ENCODE measurements at regions not wholly inside any gene's neighbourhood (a gene's known extent, or its start where the extent isn't known, plus 50 kb on each side); places are given as distances from the start of the nearest gene placed in this dataset.
"Not testable (repeated sequence)": the region's sequence is repeated elsewhere in the genome, so short reads cannot be mapped to it uniquely, and the experiment has no call there.

DNA sequence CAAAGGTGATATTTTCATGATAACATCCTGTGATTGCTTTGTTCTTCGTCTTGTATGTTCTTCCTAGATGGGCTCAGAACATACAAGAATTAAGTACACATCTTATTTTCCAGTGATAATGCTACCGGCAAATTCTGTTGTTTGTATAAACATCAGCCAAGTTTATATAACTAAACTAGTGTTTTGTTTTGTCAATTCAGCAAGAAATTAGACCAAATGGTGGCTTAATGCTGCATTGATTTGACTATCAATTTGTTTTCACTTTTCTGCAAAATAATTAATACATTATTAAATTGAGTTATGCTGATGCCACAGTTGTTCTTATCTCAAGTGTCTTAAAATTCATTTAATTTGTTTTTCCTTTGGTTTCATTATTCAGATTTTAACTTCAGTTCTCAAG is 177.7 kb downstream of the OR4F29 start:
- DNase-seq (ENCODE audit: low read depth), result not testable (repeated sequence)

DNA sequence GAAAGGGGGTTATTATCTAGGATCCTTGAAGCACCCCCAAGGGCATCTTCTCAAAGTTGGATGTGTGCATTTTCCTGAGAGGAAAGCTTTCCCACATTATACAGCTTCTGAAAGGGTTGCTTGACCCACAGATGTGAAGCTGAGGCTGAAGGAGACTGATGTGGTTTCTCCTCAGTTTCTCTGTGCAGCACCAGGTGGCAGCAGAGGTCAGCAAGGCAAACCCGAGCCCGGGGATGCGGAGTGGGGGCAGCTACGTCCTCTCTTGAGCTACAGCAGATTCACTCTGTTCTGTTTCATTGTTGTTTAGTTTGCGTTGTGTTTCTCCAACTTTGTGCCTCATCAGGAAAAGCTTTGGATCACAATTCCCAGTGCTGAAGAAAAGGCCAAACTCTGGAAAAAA is 183.7 kb downstream of the OR4F29 start:
- DNase-seq (ENCODE audit: low read depth), result peak; percentile 58

All from stimulated activated CD8-positive, alpha-beta memory T cell treated with anti-CD3 and anti-CD28 coated beads, Interleukin-7, amount 100 ng/mL, for 24 hours (primary cell).